NOMO-1 (cell line): ENCODE measurements at regions not wholly inside any gene's neighbourhood (a gene's known extent, or its start where the extent isn't known, plus 50 kb on each side); places are given as distances from the start of the nearest gene placed in this dataset.

Source experiments
- DNase-seq, 2 experiments: peaks; one replicate each; lab custom pipeline; 2025; ENCODE audit not compliant: unreplicated experiment in 2 of 2; lab: John Stamatoyannopoulos, UW

GRCh38 chr21:38688068-38688467 lies 117.7 kb upstream of the ETS2 start:
- no peak for DNase-seq

GRCh38 chr21:38691631-38692030 lies 114.1 kb upstream of the ETS2 start:
- DNase-seq: no peak

- no peak for DNase-seq
These were observed 109.2 kb upstream of the ETS2 start for GRCh38 chr21:38696579-38696978.

GRCh38 chr21:38699048-38699447 lies 106.7 kb upstream of the ETS2 start:
- no peak for DNase-seq

GRCh38 chr21:38702196-38702595 lies 103.5 kb upstream of the ETS2 start:
- no peak for DNase-seq

DNA sequence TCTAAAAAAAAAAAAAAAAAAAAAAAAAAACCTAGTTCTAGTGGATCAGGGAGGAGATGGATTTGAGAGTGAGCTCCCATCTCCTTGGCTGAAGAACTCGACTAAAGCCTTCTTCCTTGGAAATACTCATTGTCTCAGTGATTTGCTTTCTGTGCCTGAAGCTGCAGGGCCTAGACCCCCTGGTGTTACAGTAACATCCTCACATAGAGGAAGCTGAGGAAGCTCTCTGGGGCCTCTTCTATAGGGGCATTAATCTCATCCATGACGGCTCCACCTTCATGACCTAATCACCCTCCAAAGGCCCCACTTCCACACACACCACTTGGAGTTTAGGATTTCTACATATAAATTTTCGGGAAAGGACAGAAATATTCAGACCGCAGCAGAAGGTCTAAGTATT lies 95.9 kb upstream of the ETS2 start:
- DNase-seq: no peak

DNA sequence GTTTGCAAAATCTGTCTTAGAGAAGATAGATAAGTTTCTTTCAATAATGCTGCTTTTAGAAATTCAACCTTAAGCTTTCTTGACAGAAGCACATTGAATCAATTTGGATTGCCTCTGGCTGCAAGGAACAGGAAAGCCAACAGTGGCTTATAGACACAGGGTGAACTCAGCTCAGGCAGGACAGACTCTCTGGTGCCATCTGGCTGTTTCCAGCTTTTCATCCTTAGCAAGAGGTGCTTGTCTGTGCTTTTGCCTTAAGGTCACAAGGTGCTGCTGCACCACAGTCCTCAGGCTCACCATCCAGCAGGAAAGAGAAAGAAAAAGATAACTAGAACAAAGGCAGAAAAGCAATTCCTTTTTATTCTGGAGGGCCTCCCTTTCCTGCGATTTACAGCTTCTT lies 93.7 kb upstream of the ETS2 start:
- no peak for DNase-seq

DNA sequence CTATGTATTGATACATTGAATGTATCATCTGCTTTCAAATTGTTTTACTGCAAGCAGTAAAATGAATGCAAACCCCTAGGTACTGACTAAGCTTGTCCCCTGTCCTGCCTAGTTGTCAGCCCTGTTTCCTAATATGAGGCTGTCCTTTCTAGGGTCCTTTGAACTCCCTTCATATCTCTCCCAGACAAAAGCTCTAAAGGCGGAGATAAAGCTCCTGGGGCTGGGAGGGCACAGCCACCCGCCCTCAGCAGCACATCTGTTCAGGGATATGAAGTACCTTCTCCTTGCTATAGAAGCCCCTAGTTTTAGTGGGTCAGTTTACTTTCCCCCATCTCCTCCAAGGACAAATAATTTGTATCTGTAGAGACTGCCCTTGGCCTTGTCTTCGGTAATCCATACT lies 93.1 kb upstream of the ETS2 start:
- DNase-seq: no peak

- DNase-seq: no peak
These were observed 91.5 kb upstream of the ETS2 start for GRCh38 chr21:38714039-38714817.

- DNase-seq: no peak
These were observed 90.7 kb upstream of the ETS2 start for GRCh38 chr21:38714999-38715398.

DNA sequence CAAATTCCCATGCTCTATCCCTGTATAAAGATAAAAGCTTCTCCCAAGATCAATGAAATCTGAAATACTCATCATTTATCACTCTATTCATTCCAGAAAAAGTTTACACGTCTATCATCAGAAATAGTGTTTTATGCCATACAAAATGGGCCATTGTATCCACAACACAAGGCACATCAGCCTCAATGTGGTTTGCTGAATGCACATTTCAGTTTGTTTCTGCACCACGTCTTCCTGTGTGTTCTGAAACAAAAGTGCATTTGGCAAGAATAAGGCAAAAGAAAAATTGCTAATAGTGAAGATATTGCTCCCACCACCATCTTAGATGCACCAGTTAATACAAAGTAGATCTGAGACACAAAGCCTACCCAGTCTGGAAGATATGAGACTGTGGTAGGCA lies 89.6 kb upstream of the ETS2 start:
- no peak for DNase-seq

DNA sequence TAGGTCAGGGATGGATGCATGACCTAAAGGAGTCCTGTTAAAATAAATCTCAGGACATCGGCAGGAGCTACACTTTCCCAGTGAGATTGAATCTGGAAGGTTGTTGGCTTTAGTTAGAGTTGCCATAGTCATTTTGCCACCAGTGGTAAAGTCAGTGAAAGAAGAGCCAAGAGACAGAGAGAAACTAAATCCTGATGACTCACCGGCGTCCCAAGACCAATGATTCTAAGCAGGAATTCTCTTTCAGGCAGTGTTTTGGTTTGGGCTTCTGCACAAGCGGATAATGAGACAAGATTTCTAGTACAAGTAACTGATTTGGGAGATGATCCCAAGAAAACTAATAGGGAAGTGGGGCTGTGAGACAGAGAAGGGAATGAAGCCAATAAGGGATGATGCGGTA lies 88.8 kb upstream of the ETS2 start:
- no peak for DNase-seq

- peak in 1 of 2 experiments; percentile 37 for DNase-seq
These were observed 87.2 kb upstream of the ETS2 start for GRCh38 chr21:38718481-38718880.

- no peak for DNase-seq
These were observed 85.7 kb upstream of the ETS2 start for GRCh38 chr21:38720074-38720473.

DNA sequence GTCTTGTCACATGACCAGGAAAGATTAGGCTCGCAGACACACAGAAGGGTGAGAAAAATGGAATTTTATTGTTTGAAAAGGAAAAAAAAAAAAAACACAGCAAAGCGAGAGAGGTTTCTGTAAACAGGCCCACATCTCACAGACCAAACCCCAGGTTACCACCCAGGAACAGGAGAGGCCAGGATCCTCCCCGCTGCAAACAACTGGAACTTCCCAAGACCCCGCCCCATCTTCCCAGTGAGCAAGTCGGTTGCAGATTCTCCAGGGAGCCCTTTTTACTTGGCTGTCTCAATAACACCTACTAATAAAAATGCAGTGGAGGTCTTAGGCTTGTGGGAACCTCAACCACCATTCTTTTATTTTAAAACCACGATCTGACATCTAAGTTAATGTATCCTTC lies 84.7 kb upstream of the ETS2 start:
- DNase-seq: no peak

DNA sequence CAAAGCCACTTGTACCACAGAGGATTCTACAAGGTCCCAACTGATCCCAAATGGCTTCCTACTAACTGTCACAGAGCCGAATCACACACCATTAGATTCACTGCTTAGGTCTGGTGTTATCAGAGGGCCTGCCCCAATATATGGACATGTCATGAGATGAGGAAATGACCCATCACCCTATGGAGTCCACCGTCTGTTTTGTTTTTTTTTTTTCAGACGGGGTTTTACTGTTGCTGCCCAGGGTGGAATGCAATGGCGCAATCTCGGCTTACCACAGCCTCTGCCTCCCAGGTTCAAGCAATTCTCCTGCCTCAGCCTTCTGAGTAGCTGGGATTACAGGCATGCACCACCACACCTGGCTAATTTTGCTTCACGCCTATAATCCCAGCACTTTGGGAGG lies 83.8 kb upstream of the ETS2 start:
- peak; percentile 9 to 34 for DNase-seq

DNA sequence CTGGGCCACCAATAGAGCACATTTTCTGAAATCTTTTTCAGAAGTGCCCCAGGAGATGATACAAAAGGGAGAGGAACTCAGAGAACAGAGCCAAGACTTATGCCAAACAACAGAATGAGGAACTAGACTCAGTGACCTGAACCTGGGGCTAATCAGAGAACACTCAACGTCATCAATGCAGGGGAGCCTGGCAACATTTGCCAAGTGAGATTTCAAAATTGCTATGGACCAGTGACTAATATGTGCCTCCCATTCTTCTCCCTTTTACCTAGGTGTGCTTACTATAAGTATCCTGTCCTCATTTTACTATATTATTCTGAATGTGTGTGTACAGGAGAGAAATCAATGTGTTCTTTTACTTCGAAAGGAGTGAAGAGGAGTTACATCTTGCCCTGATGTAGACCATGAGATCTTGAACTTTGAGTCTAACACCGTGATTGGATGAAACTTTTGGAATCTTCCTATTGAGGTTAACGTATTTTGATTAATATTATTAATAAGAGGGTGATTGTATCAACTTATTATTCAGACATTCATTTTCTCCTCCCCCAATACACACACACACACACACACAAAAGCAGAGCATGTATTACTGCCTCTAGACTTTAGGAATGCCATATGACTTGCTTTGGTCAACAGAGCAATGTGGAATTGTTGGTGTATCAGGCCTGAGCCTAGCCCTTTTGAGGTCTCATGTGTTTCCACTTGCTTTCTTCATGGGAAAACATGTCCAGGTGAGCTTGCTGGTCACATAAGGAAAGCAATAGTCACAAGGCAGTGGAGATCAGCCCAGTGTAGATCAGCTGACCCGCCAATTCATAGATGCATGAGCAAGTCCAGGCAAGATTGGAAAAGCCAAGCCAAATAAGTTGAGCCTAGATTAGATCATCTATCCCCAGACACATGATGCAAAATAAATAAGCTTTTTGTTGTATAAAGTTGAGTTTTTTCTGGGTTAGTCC lies 80.3 kb upstream of the ETS2 start:
- DNase-seq: no peak

DNA sequence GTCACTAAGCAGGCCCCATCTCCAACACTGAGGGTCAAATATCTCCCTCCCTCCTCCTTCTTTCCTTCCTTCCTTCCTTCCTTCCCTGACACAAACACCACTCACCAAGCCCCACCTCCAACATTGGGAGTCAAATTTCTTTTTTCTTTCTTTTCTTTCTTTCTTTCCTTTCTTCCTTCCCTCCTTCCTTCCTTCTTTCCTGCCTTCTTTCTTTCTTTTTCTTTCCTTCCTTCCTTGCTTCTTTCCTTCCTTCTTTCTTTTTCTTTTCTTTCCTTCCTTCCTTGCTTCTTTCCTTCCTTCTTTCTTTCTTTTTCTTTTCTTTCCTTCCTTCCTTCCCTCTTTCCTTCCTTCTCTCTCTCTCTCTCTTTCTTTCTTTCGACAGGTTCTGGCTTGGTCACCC lies 79.2 kb upstream of the ETS2 start:
- DNase-seq: no peak

DNA sequence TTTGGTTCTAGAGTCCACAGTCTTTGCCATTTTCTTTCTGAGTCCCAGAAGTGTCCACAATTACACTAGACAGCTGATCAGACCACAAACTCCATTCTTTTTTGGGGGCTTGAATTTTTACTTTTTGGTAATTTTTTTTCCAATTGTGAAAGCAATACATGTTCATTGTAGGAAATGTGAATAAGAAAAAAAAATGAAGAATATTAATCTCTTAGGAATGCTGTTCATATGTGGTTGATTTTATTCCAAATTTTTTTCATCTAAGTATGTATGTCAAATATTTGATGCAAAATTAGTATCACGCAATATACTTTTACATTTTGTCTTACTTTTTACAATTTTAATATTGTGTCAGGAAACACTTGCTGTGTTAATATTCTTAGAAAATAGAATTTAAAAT lies 76.4 kb upstream of the ETS2 start:
- DNase-seq: no peak

DNA sequence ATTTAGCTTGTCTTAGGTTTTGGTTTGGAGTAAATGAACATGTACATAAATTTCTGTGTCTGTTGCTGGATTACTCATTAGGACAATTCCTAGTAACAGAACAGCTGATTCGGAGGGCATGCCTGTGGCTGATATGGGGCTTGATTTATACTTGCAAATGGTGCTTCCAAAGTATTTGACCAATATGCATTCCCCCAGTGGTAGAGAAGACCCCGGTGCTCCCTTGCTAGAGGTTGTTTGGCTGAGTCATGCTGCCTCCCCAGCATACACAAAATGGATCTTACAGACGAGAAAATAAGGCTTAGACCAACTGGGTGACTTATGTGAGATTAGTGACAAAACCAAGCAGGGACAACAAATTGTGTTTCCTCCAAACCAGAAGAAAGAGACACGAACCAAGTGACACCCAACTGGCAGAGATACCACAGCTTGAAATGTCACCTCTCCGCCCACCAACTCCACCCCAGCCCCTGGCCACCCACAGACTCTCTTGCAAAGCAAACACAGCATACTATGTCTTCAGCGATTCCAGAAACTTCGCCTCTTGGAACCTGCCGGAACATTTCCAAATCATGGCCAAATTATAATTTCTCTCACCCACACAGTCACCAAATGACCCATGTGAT lies 75.9 kb upstream of the ETS2 start:
- no peak for DNase-seq

DNA sequence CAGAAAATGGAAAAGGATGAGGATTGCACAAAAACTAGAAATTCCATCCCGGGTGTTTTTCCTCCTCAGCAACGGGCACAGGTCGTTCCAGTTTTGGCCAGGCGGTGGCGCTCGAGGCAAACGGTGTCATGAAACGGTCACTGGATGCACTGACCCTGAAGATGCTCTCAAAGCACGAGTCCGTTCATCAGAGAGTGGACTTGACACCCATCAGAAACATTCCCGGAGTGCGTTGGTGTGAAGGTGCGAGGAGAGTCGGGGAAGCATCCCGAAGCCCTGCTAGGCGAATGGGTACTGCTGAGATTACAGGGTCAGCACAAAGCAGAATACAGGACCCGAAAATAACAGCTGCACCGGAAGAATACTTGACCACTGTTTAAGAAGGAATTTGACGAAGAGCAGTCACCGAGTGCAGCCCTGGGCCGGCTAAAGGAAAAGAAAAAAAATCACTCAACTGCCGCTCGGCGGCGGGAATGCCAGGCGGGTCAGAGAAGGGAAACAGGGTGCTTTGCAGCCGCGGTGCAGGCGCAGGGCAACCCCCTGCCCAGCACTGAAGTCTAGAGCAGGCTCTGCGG lies 71.7 kb upstream of the ETS2 start:
- peak; percentile 64 to 79 for DNase-seq
